HG03521 (cell line): ENCODE measurements at regions not wholly inside any gene's neighbourhood (a gene's known extent, or its start where the extent isn't known, plus 50 kb on each side); places are given as distances from the start of the nearest gene placed in this dataset.
"Not testable (repeated sequence)": the region's sequence is repeated elsewhere in the genome, so short reads cannot be mapped to it uniquely, and the experiment has no call there.

Experiments
- ATAC-seq: cut with Tn5 transposase; IDR thresholded peaks from one replicate; pipeline ENCODE4 v1.9.1; 2021; ENCODE audit warnings: mild to moderate bottlenecking, moderate library complexity; ENCODE audit not compliant: unreplicated experiment

DNA sequence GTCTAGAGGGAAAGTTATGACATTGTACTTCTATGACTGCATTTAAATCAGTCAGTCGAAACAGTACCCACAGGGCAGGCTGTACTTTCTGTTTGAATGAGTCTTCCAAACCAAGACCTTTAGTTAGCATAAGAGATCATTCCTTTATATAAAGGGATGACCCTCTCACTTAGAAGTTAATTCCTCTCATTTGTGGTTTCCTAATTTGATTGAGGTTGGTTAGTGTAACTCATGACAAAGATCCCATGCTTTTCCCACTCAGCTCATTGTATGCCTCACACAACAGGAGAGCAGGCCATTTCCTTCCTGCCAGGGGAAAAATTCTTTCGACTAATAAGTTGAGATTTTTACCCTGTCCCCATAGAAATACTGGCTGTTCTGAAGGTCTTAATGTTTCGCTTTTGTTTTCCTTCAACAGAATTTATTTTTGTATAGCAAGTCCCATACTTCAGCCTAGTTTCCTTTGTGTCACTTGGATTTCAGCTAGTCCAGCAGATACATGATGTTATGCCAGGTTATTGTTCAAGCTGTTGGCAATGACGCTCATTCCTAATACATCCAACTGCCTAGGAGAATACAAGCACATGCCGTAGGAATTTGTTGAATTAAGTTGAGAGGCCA is 500.7 kb downstream of the SPATA31D1 start:
- no peak for ATAC-seq

DNA sequence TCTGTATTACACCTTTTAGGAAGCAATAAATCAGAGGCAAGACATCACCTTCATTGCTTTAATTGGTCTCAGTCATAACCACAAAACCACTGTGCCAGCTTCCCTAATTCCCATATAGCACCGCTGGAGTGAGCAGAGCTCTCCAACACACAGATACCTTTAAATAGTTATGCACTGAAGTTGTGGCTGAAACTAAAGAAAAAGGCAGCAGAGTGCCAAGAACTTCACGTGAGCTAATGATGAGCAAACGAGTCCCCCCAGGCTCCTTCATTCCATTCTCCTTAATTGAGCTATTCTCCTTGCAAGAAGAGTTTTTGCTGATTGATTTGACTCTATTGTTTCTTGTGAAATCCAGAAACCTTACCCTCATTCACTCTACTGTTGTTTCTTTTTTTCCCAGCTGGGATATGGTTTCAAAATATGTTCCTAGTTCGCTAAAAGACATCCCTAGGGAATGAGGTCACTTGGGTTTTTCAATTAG is 501.5 kb downstream of the SPATA31D1 start:
- no peak for ATAC-seq

DNA sequence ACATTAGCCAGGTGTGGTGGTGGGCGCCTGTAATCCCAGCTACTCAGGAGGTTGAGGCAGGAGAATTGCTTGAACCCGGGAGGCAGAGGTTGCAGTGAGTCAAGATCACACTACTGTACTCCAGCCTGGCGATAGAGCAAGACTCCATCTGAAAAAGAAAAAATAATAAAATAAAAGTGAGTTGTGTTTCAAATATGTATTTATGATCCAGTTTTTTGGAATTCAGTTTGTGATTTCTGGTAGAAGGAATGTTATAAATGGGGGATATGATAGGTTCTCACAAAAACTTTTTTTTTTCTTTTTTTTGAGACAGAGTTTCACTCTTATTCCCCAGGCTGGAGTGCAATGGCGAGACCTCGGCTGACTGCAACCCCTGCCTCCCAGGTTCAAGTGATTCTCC is 502.2 kb downstream of the SPATA31D1 start:
- not testable (repeated sequence) for ATAC-seq

DNA sequence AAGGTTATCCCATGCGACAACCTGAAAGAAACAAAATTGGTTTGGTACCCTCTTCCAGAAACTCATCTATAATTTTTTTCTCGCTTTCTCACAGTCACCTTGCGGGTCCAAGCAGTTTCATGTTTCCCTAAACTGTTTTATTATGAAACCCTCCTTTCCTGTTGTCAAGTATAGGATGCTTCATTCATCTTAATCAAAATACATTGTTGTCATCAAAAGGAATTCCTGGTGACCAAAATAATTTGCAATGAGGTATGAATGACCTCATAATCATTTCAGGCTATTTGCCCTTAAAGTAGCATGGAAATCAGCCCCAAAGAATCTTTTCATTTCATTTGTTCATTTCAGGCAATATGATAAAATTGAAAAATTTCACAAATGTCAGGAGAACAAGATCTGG is 503.0 kb downstream of the SPATA31D1 start:
- no peak for ATAC-seq

DNA sequence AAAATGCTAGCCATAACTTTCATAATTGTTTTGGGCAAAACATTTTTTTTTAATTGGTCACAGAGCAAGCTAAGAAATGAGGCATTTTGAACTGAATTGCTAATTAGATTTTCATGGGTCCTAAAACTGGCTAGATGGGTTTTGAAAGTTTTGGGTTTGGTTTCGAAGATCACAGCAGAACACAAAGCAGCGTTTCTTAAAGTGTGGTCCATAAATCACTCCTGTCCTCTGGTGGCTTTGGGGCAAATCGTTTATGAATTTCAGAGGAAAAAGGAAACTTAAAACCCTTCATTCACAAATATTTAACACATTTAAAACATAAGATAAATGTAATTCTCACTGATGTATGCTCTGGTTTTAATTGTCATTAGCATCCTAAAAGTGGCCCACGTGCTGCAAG is 503.7 kb downstream of the SPATA31D1 start:
- no peak for ATAC-seq

DNA sequence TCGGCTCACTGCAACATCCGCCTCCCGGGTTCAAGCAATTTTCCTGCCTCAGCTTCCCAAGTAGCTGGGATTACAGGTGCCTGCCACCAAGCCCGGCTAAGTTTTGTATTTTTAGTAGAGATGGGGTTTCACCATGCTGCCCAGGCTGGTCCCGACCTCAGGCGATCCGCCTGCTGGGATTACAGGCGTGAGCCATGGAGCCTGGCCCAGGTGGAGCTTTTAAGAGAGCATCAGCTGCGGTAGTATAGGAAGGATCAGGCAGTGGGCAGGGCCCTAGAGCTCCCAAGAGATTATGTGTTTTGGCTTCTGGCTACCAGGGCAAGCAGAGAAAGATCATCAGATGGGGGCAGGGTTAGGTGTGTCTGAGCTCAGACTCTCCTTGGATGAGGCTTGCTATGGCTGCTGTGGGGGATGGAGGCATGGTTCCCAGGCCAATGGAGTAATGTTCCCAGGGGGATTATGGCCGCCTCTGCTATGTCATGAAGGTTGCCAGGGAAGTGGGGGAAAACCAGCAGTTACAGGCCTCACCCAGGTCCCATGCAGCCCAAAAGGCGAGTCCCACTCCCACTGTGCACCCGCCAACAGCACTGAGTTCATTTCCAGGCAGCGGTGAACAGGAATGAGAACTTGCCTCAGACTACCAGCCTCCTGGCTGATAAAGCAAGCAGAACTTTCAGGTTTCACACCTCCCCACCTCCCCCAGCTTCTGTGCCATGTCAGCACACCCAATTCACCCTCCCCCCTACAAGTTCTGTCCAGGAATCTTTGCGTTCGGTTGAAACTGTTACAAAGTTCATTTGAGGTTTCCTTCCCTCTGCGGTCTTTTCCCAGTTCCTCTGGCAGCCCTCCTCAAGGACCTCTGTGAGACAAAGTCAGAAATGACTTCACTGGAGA is 507.6 kb downstream of the SPATA31D1 start:
- ATAC-seq: no peak

DNA sequence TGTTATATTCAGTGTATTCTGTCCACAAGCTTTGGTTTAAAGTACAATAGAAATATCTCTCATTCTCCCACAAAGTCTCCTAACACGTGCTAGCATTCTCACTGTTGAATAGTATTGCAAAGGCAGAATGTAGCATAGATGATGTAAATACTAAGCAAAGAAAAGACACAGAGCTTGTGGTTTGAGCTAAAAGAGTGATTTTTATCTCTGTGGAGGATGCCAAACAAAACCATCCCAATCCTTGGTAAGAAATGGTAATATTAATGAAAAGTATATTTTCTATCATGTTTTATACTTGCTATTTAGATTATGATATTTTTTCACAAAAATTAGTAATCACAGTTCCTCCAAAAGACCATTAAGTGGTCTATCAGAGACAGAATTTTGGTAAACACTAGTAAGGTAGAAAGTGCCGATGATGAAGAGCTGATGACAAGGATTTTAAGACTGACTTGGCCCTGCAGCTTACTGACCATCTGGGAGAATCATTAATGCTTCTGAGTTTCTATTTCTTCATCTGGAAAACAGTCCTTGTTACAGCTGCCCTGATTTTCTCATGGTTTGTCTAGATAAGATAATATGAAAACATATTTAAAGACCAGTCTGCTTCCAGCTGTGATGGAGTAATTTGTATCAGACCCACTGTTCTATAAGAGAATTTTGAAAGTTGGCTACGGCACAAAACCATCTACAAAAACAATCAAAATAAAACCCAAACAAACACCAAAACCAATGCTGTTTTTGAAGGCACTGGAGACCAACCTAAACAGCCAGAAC is 510.2 kb downstream of the SPATA31D1 start:
- no peak for ATAC-seq

DNA sequence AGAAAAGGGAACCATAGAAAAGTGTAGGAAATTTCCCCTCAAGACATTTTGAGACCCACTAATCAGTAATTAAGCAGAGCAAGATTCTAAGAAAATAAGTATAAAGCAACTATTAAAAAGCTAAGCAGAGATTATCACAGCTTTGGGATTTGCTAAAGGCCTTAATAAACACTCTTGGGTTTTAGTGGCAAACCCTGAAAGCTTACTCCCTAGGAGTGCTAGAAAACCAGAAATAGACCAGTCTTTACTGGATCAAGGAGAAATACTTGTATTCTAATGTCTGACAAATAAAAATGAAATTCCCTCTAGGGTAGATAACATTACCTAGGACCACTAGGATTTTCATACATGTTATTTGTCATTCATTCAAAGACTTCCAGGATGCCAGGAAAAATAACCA is 510.8 kb downstream of the SPATA31D1 start:
- ATAC-seq: no peak

DNA sequence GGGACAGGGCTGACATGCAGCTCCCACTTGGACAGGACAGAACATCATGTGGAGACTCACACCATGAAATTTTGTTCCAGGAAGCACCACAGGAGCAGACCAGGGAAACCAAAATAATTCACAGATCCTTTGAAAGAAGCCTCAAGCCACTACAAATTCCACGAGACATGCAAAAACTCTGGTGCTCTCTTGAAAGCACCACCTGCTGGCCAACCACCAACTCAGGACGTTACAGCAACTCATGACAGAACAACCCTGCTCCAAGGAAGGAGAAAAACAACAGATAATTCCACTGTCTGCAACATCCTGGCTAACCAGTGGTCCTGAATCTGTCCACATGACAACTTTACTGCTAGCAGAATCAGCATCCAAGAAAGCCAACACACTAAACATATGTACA is 516.0 kb downstream of the SPATA31D1 start:
- ATAC-seq: no peak

DNA sequence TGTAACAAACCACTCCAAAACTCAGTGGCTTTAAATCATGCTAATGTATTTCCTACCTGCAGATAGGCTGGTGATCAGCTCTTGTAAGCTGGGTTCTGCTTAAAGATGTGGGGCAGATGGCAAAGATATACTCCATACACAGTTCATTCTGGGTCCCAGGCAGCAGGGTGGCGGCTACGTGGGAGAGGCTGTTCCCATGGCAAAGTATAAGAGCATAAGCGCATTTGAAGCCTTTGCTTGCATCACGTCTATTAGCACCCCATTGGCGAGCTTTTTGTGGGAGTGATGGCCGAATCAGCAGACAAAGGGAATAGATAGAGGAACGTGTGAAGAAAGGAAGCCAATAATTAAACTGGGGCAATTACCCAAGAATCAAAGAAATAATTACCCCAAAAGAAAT is 523.1 kb downstream of the SPATA31D1 start:
- ATAC-seq: no peak

DNA sequence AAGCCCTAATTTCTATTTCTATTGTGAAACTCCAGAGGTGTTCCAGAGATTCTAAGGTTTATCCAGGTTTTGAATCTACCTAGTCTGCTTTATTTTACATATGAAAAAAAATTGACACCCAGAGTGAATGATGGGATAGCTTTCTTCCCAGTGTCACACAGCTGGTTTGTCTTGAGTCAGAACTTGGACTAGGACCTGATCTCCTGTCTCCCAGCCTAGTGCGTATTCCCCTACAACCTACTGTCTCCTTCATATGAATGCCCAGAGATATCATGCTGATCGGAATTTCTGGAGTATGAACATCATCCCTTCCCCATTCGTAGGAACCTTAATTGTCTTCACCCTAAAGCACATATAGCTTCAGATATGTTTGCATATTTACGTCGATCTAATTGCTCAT is 524.2 kb downstream of the SPATA31D1 start:
- ATAC-seq: no peak

DNA sequence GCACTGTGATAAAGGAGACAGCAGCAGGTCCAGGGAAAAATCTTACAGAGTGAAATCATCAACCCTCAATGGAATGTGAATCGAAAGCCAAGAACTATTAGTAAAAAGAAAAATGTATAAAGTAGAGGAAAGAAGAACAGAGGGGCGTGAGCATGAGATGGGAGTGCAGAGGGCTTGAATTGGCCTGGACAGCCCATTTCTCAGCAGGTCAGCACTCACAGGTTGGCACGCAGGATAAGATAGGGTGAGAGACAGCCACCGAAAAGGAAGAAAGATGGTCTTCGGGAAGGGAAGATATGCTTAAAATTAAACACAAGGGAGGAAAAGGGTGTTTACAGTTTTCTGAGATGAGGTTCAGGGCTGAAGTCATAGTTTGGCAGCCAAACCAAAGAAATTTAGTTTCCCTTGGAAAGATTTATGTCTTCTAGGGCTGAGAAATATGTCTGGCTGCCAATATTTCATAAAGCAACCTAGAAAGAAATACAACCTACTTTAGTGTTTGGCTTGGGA is 524.7 kb downstream of the SPATA31D1 start:
- no peak for ATAC-seq

DNA sequence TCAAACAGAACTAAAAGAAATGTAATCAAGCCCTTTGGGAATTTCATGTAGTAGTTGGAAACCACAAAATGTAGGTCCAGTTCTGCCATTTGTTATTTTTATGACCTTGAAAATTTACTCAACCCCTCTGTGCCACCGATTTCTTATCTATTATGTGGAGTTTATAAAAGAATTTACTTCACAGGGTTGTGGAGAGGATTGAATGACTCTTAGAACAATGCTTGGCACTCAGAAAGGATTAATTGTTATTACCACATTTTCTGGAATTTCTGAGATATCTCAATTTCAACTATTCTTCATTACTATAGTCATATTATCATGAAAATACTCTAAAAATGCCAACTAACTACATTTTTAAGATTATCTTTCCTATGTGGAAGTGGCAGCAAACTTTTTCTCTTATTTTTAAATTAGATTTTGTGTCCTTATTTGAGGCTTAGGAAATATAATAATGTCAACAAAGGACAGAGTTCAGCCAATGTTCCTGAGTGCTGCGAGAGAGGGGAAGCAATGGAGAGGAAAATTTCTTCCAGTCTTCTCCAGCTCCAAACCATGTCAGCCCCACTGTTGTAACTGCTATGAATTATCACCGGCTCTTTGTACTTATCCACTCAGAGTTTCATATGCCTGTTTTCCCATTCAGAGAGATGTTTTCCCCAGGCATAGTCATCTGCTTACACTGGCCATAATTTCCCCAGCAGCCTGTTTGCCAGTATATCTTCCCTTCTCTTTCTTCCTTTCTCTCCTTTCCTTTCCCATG is 525.6 kb downstream of the SPATA31D1 start:
- ATAC-seq: no peak

DNA sequence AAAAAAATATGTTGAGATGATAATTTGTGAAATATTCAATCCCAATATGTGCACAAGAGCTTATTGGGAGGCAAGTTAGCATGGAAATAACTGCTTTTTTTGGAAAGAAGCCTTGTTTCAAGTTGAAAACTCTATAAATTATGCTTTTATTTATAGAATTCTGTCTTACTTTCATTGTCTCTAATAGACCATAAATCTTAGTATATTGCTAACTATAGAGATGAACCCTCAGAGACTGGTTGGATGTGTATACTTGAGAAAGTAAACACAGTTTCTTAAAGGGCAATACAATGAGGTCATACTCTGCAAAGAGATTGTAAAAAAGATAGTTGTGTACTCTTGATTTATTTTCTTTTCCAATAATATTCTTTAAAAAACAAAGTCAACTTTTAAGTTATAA is 530.3 kb downstream of the SPATA31D1 start:
- no peak for ATAC-seq

DNA sequence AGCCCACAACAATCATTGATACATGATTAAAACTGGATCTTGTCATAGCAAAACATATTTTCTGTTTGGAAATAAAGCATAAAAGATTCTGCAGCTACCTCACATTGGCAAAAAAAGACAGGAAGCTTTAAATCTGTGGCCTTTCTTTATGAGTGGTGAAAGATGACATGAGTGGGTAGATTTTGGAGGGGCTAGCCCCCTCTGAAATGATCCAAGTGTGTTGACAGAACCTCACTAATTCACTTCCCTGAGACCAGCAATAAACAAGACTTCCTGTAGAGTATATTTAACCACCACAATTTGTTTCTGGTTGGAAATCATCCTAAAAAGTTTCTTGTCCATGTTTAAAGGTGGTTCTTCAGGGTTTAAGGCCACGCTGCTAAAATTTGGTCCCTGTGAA is 530.8 kb downstream of the SPATA31D1 start:
- no peak for ATAC-seq

DNA sequence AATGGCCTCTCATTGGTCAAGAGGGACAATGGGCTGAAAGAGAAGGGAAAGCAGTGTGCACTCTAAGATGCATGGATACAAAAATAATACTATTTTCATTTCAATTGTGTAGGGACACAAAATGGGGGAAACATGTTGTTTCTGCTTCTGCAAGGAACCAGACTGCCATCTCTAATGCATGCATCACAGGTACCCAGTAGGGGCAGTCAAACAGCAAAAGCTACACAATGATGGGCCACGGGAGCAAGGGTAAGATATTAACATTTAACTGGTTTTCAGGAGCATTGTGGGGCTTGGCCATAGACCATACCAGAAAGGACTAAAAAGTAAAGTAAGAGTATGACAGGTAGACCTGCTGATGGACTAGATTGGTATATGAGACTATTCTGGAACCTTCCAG is 535.8 kb downstream of the SPATA31D1 start:
- ATAC-seq: no peak

DNA sequence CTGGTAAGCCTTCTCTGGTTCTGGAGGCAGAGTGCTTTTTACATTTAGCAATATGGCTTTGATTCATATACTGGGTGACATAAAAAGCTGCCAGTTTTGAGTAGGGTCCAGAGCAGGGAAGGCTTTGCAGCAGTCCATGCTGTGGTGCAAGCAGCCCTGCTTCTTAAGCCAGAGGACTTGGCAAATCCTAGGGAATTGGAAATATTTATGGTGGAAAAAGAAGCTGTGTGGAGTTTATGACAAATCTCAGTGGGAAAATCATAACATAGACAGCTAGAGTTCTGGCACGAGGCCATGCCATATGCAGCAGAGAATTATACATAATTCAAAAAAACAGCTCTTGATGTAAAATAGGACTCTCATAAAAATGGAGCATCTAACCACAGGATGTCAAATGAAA is 536.4 kb downstream of the RASEF start:
- ATAC-seq: no peak

DNA sequence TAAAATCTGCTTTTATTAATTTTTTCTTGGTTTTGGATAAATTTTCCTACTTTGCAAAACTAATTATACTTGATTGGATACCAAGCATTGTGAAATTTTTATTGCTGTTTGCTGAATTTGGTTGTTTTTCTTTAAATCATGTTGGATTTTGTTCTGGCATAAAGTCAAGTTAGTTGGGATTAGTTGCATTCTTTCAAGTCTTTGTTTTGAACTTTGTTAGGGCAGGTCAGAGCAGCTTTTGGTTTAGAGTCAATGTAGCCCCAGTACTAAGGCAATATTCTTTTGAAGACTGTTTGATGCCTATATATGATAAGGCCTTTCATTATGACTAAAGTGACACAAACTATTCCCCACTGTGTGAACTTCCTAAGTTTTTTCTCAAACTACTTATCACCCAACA is 531.1 kb downstream of the RASEF start:
- no peak for ATAC-seq

DNA sequence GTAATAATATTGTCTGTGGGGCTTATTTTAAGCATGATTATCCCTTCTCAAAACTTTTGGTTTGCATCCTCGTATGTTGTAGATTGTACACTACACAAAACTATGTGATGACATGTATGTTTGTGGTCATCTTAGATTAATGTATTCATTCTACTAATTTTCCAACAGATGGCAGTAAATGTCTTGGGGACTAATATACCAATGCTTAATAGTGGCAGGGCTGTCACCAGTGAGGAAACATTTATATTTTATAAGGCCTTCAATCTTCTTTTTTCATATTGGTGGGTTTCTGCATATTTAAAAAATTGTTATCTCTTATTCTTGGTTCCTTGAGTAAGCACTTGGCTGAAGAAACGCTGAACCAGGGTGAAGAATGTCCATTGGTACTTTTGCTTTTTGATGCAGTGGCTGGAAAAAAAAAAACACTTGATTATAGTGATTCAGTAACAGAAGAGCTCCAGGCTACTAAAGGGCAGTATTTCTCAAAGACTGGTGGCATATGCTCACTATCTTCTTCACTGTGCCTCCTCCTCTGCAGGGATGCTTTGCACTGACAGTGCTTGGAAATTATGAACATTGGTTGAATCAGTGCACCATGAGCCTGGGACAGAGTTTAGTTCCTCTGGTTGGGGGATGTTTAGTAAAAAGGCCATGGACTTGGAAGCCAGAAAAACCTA is 530.3 kb downstream of the RASEF start:
- no peak for ATAC-seq

DNA sequence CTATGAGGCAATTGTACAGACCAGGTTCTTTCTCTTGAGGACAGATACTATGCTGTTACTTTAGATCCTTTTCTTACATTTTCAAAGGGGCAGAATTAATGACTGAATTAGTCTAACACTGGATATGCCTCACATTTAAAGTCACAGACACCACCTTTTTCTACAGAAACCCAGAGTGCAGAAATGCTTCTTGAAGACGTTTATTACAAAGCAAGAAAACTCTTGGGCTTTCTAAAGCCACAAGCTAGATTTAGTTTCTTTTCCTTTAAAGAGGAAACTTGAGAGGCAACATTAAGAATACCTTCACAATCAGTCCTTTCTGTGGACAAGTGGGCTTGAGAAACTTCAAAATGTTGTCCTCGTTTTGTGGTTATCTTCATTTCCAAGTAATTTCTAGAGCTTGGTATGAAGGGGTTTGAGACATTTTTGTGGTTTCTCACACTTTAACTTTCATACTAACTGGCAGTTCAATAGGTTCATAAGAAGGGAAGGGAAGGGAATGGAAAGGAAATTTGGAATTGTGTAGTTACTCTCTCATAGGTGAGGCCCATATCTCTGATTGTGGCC is 527.4 kb downstream of the RASEF start:
- ATAC-seq: no peak
